Keratinocyte (primary cell): ENCODE measurements at regions not wholly inside any gene's neighbourhood (a gene's known extent, or its start where the extent isn't known, plus 50 kb on each side); places are given as distances from the start of the nearest gene placed in this dataset.

Source experiments
- DNase-seq: peaks from one replicate; pipeline ENCODE4 v3.0.0-alpha.2; 2011; ENCODE audit warnings: low read depth, missing footprints, low spot score
- FAIRE-seq: peaks from 2 replicates; lab custom pipeline; 2011; peaks lifted over from hg19 to GRCh38; lab: Jason Lieb, UNC
- H2AFZ ChIP-seq: 2 replicates; pipeline ENCODE4 v1.6.0; 2012; ENCODE audit warnings: low read length, control low read depth, inconsistent platforms; ENCODE audit not compliant: control insufficient read depth
- H3K27ac ChIP-seq: 2 replicates; pipeline ENCODE4 v1.5.1; 2011; ENCODE audit warnings: low read length; ENCODE audit not compliant: control insufficient read depth, insufficient read depth
- H3K27me3 ChIP-seq: 3 replicates; pipeline ENCODE4 v1.6.0; 2011; ENCODE audit warnings: low read length; ENCODE audit not compliant: control insufficient read depth, insufficient read depth; ENCODE audit errors: extremely low read depth
- H3K36me3 ChIP-seq, 2 experiments: 2 replicates in 1 of 2; 3 replicates in 1 of 2; pipeline ENCODE4 v1.5.1; 2011; ENCODE audit warnings: low read length in 2 of 2, mild to moderate bottlenecking in 1 of 2; ENCODE audit not compliant: control insufficient read depth in 2 of 2, insufficient read depth in 2 of 2; ENCODE audit errors: extremely low read depth in 1 of 2
- H3K4me1 ChIP-seq: 3 replicates; pipeline ENCODE4 v1.5.1; 2011; ENCODE audit warnings: low read length; ENCODE audit not compliant: control insufficient read depth, insufficient read depth; ENCODE audit errors: extremely low read depth
- H3K4me2 ChIP-seq: 3 replicates; pipeline ENCODE4 v1.6.0; 2011; ENCODE audit warnings: low read depth, low read length; ENCODE audit not compliant: control insufficient read depth, insufficient read depth; ENCODE audit errors: extremely low read depth
- H3K4me3 ChIP-seq, 3 experiments: fragments of 200-600 bp in 1 of 3; sonication (generic) in 1 of 3; 2 replicates in 2 of 3; 3 replicates in 1 of 3; pipeline ENCODE4 v1.5.1; 2011 to 2016; ENCODE audit warnings: low read length in 3 of 3, mild to moderate bottlenecking in 3 of 3, control low read depth in 2 of 3, inconsistent platforms in 1 of 3, low read depth in 1 of 3, mixed read lengths in 1 of 3, mixed run types in 1 of 3, moderate library complexity in 1 of 3; ENCODE audit not compliant: control insufficient read depth in 2 of 3, insufficient read depth in 2 of 3; ENCODE audit errors: extremely low read depth in 1 of 3
- H3K79me2 ChIP-seq: 2 replicates; pipeline ENCODE4 v1.6.0; 2012; ENCODE audit warnings: low read length; ENCODE audit not compliant: control insufficient read depth, insufficient read depth
- H3K9ac ChIP-seq: 3 replicates; pipeline ENCODE4 v1.6.0; 2011; ENCODE audit warnings: low read length; ENCODE audit not compliant: control insufficient read depth, insufficient read depth; ENCODE audit errors: extremely low read depth
- H3K9me1 ChIP-seq: 3 replicates; pipeline ENCODE4 v1.6.0; 2011; ENCODE audit warnings: low read length; ENCODE audit not compliant: control insufficient read depth, insufficient read depth; ENCODE audit errors: extremely low read depth
- H3K9me3 ChIP-seq: 2 replicates; pipeline ENCODE4 v1.5.1; 2012; ENCODE audit warnings: low read depth, low read length; ENCODE audit not compliant: control insufficient read depth
- H4K20me1 ChIP-seq: 3 replicates; pipeline ENCODE4 v1.6.0; 2011; ENCODE audit warnings: low read length; ENCODE audit not compliant: control insufficient read depth, insufficient read depth; ENCODE audit errors: extremely low read depth
- CTCF ChIP-seq, 3 experiments: IDR thresholded peaks in 1 of 3; conservative IDR thresholded peaks in 1 of 3; optimal IDR thresholded peaks in 1 of 3; 2 replicates in 2 of 3; 3 replicates in 1 of 3; pipeline versions ENCODE3 to v1.5.1; 2011; ENCODE audit warnings: low read length in 3 of 3, mild to moderate bottlenecking in 3 of 3, moderate library complexity in 2 of 3, control low read depth in 1 of 3, inconsistent platforms in 1 of 3; ENCODE audit not compliant: insufficient read depth in 2 of 3; ENCODE audit errors: extremely low read depth in 1 of 3
- EZH2 ChIP-seq: IDR thresholded peaks from one replicate; pipeline ENCODE4 v1.6.1; 2012; ENCODE audit warnings: inconsistent platforms, mild to moderate bottlenecking, low read length, moderate library complexity
- dilution Hi-C: fragments of 300-500 bp; cut with MboI; formaldehyde crosslinking; loops from one replicate; pipeline ENCODE4 v1.7.0; 2020; ENCODE audit warnings: low sequenced_read_pairs; ENCODE audit not compliant: extremely low pct_ligation_motif_present

GRCh38 chr17:63232565-63233310, 213.4 kb downstream of the CYB561 start:
- no peak for DNase-seq
- dilution Hi-C loops: no loop called here
- H3K79me2 ChIP-seq: peaks cover 10% of the 10 kb centered on the region

GRCh38 chr17:63240106-63240505, 206.0 kb downstream of the CYB561 start:
- no peak for DNase-seq
- Histone ChIP-seq H3K27me3 (no peaks in the 10 kb centered on the region), H3K9me1 (no peaks in the 10 kb centered on the region), H3K9me3 (no peaks in the 10 kb centered on the region), H3K9ac (no peak overlapping the region), H2AFZ (no peak overlapping the region), H3K36me3 (peaks cover 0 to 3% of the 10 kb centered on the region in 2 experiments), H3K79me2 (no peaks in the 10 kb centered on the region), H4K20me1 (no peaks in the 10 kb centered on the region), H3K4me1 (no peaks in the 10 kb centered on the region), H3K4me2 (no peak overlapping the region), H3K27ac (no peak overlapping the region), H3K4me3 (no peak overlapping the region)
- FAIRE-seq: no peak
- dilution Hi-C loops: no loop called here
- TF ChIP-seq EZH2 (no peak), CTCF (optimal IDR thresholded peaks at IDR 0.05 in 1 of 3, IDR thresholded peaks at IDR 0.05 in 1 of 3, conservative IDR thresholded peaks at IDR 0.05 in 1 of 3; ENCODE audit: extremely low read depth in 1 of 3, insufficient read depth in 2 of 3, low read length in 3 of 3) (no peak)

More at GRCh38 chr17:63232565-63233310, 213.4 kb downstream of the CYB561 start:
- H3K9me1 ChIP-seq: no peaks in the 10 kb centered on the region
- H3K4me1 ChIP-seq: no peaks in the 10 kb centered on the region
- no peak overlapping the region for H2AFZ ChIP-seq
- H3K4me3 ChIP-seq: no peak overlapping the region
- no peaks in the 10 kb centered on the region for H3K27me3 ChIP-seq
- FAIRE-seq: no peak
- H3K4me2 ChIP-seq: no peak overlapping the region
- H3K9me3 ChIP-seq: no peaks in the 10 kb centered on the region
- TF ChIP-seq CTCF (optimal IDR thresholded peaks at IDR 0.05 in 1 of 3, IDR thresholded peaks at IDR 0.05 in 1 of 3, conservative IDR thresholded peaks at IDR 0.05 in 1 of 3; ENCODE audit: extremely low read depth in 1 of 3, insufficient read depth in 2 of 3, low read length in 3 of 3) (no peak), EZH2 (no peak)
- no peak overlapping the region for H3K27ac ChIP-seq
- H3K9ac ChIP-seq: no peak overlapping the region
- no peaks in the 10 kb centered on the region for H4K20me1 ChIP-seq
- H3K36me3 ChIP-seq: peaks cover 0 to 5% of the 10 kb centered on the region in 2 experiments
